Liver (tissue), 7 donors: ENCODE measurements at regions not wholly inside any gene's neighbourhood (a gene's known extent, or its start where the extent isn't known, plus 50 kb on each side); places are given as distances from the start of the nearest gene placed in this dataset.

ENCODE experiments used
- DNase-seq: peaks from one replicate; pipeline ENCODE4 v3.0.0-alpha.2; 2017; ENCODE audit warnings: low spot score
- H3K27ac ChIP-seq, 2 donors: one replicate each; pipeline ENCODE4 v1.7.0; 2013; ENCODE audit warnings: inconsistent platforms in 2 of 2, low read length in 2 of 2, control low read depth in 1 of 2, low read depth in 1 of 2, mild to moderate bottlenecking in 1 of 2
- H3K27me3 ChIP-seq, 4 donors: one replicate each; pipeline versions ENCODE4 v1.6.1 to v1.7.0; 2013; ENCODE audit warnings: low read length in 3 of 4, inconsistent platforms in 1 of 4, mild to moderate bottlenecking in 1 of 4, moderate library complexity in 1 of 4; ENCODE audit not compliant: control insufficient read depth in 4 of 4, insufficient read depth in 4 of 4
- H3K36me3 ChIP-seq, 4 donors: one replicate each; pipeline versions ENCODE4 v1.6.1 to v1.7.0; 2013; ENCODE audit warnings: low read length in 3 of 4, mild to moderate bottlenecking in 3 of 4, low read depth in 1 of 4, moderate library complexity in 1 of 4; ENCODE audit not compliant: control insufficient read depth in 4 of 4, insufficient read depth in 3 of 4
- H3K4me1 ChIP-seq, 4 donors: one replicate each; pipeline versions ENCODE4 v1.6.1 to v1.7.0; 2013; ENCODE audit warnings: low read length in 3 of 4, mild to moderate bottlenecking in 3 of 4, moderate library complexity in 1 of 4; ENCODE audit not compliant: control insufficient read depth in 4 of 4, insufficient read depth in 4 of 4
- H3K4me3 ChIP-seq, 3 donors: one replicate each; pipeline versions ENCODE4 v1.6.1 to v1.7.0; 2013; ENCODE audit warnings: low read length in 3 of 3, control low read depth in 1 of 3, low read depth in 1 of 3, mild to moderate bottlenecking in 1 of 3
- H3K9ac ChIP-seq, 2 donors: one replicate each; pipeline ENCODE4 v1.7.0; 2013; ENCODE audit warnings: low read length in 2 of 2, mild to moderate bottlenecking in 2 of 2, moderate library complexity in 2 of 2, control low read depth in 1 of 2, low read depth in 1 of 2
- H3K9me3 ChIP-seq, 4 donors: one replicate each; pipeline versions ENCODE4 v1.6.1 to v1.7.0; 2013; ENCODE audit warnings: low read length in 3 of 4; ENCODE audit not compliant: control insufficient read depth in 4 of 4
- ATF3 ChIP-seq: IDR thresholded peaks from 2 replicates; pipeline ENCODE4 v1.6.1; 2016; ENCODE audit warnings: antibody characterized with exemption
- EGR1 ChIP-seq, 2 donors: IDR thresholded peaks; 2 replicates each; pipeline ENCODE4 v1.6.1; 2016 to 2018; ENCODE audit warnings: antibody characterized with exemption in 2 of 2, low read depth in 2 of 2
- FOXA1 ChIP-seq: IDR thresholded peaks from 2 replicates; pipeline ENCODE4 v1.6.1; 2016; ENCODE audit warnings: antibody characterized with exemption
- GABPA ChIP-seq, 2 donors: IDR thresholded peaks in 1 of 2; conservative IDR thresholded peaks in 1 of 2; 2 replicates each; pipeline ENCODE4 v1.6.1; 2016; ENCODE audit warnings: antibody characterized with exemption in 2 of 2, mild to moderate bottlenecking in 1 of 2, moderate library complexity in 1 of 2
- HNF4A ChIP-seq, 2 donors: conservative IDR thresholded peaks; 2 replicates each; pipeline ENCODE4 v1.6.1; 2016; ENCODE audit warnings: antibody characterized with exemption in 2 of 2, mild to moderate bottlenecking in 2 of 2
- HNF4G ChIP-seq: IDR thresholded peaks from 2 replicates; pipeline ENCODE4 v1.6.1; 2016; ENCODE audit warnings: antibody characterized with exemption
- JUND ChIP-seq, 2 donors: IDR thresholded peaks; 2 replicates each; pipeline ENCODE4 v1.6.1; 2016; ENCODE audit warnings: antibody characterized with exemption in 2 of 2
- MAX ChIP-seq: IDR thresholded peaks from 2 replicates; pipeline ENCODE4 v1.6.1; 2016; ENCODE audit warnings: antibody characterized with exemption
- NR2F2 ChIP-seq: IDR thresholded peaks from 2 replicates; pipeline ENCODE4 v1.6.1; 2016; ENCODE audit warnings: antibody characterized with exemption
- RAD21 ChIP-seq, 2 donors: IDR thresholded peaks; 2 replicates each; pipeline ENCODE4 v1.6.1; 2016; ENCODE audit warnings: antibody characterized with exemption in 2 of 2, mild to moderate bottlenecking in 2 of 2
- RXRA ChIP-seq, 2 donors: IDR thresholded peaks; 2 replicates each; pipeline ENCODE4 v1.6.1; 2017 to 2018; ENCODE audit warnings: antibody characterized with exemption in 2 of 2, mild to moderate bottlenecking in 1 of 2
- SP1 ChIP-seq: IDR thresholded peaks from 2 replicates; pipeline ENCODE4 v1.6.1; 2018; ENCODE audit warnings: antibody characterized with exemption, mild to moderate bottlenecking
- TAF1 ChIP-seq: conservative IDR thresholded peaks from 2 replicates; pipeline ENCODE4 v1.6.1; 2016; ENCODE audit warnings: antibody characterized with exemption, mild to moderate bottlenecking
- YY1 ChIP-seq: IDR thresholded peaks from 2 replicates; pipeline ENCODE4 v1.6.1; 2016; ENCODE audit warnings: antibody characterized with exemption, mild to moderate bottlenecking
- TF ChIP-seq, protein P1 (sequence below): fragments of 150-350 bp; IDR thresholded peaks from 2 replicates; pipeline ENCODE4 v1.5.1; 2017; ENCODE audit warnings: improper control_type of control experiment, low read depth, low read length; ENCODE audit not compliant: missing input control
- TF ChIP-seq, protein P2 (sequence below): IDR thresholded peaks from 2 replicates; pipeline ENCODE4 v1.6.1; 2016; ENCODE audit warnings: antibody characterized with exemption
- TF ChIP-seq, protein P3 (sequence below): IDR thresholded peaks from 2 replicates; pipeline ENCODE4 v1.6.1; 2016; ENCODE audit warnings: antibody characterized with exemption, mild to moderate bottlenecking
- donor health status: healthy.
- donor health status: healthy.
- donor health status: healthy.
- donor health status: healthy.

- TF ChIP-seq MAX, result no peak
Measured at GRCh38 chr9:31005086-31005665, 1379.3 kb upstream of the ACO1 start (continued).

- TF ChIP-seq RXRA (IDR thresholded peaks at IDR 0.05) (no peak), JUND (IDR thresholded peaks at IDR 0.05) (no peak), NR2F2 (no peak), GABPA (IDR thresholded peaks at IDR 0.05 in 1 of 2, conservative IDR thresholded peaks at IDR 0.05 in 1 of 2) (no peak), YY1 (no peak), EGR1 (IDR thresholded peaks at IDR 0.05; ENCODE audit: low read depth in 2 of 2) (no peak), RAD21 (IDR thresholded peaks at IDR 0.05) (no peak), FOXA1 (no peak), SP1 (no peak), ATF3 (no peak), HNF4A (conservative IDR thresholded peaks at IDR 0.05) (no peak), MAX (no peak), HNF4G (no peak), TAF1 (no peak)
- TF ChIP-seq, protein P1, sequence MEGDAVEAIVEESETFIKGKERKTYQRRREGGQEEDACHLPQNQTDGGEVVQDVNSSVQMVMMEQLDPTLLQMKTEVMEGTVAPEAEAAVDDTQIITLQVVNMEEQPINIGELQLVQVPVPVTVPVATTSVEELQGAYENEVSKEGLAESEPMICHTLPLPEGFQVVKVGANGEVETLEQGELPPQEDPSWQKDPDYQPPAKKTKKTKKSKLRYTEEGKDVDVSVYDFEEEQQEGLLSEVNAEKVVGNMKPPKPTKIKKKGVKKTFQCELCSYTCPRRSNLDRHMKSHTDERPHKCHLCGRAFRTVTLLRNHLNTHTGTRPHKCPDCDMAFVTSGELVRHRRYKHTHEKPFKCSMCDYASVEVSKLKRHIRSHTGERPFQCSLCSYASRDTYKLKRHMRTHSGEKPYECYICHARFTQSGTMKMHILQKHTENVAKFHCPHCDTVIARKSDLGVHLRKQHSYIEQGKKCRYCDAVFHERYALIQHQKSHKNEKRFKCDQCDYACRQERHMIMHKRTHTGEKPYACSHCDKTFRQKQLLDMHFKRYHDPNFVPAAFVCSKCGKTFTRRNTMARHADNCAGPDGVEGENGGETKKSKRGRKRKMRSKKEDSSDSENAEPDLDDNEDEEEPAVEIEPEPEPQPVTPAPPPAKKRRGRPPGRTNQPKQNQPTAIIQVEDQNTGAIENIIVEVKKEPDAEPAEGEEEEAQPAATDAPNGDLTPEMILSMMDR, result no peak
- TF ChIP-seq, protein P2, sequence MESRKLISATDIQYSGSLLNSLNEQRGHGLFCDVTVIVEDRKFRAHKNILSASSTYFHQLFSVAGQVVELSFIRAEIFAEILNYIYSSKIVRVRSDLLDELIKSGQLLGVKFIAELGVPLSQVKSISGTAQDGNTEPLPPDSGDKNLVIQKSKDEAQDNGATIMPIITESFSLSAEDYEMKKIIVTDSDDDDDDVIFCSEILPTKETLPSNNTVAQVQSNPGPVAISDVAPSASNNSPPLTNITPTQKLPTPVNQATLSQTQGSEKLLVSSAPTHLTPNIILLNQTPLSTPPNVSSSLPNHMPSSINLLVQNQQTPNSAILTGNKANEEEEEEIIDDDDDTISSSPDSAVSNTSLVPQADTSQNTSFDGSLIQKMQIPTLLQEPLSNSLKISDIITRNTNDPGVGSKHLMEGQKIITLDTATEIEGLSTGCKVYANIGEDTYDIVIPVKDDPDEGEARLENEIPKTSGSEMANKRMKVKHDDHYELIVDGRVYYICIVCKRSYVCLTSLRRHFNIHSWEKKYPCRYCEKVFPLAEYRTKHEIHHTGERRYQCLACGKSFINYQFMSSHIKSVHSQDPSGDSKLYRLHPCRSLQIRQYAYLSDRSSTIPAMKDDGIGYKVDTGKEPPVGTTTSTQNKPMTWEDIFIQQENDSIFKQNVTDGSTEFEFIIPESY, result no peak
- TF ChIP-seq, protein P3, sequence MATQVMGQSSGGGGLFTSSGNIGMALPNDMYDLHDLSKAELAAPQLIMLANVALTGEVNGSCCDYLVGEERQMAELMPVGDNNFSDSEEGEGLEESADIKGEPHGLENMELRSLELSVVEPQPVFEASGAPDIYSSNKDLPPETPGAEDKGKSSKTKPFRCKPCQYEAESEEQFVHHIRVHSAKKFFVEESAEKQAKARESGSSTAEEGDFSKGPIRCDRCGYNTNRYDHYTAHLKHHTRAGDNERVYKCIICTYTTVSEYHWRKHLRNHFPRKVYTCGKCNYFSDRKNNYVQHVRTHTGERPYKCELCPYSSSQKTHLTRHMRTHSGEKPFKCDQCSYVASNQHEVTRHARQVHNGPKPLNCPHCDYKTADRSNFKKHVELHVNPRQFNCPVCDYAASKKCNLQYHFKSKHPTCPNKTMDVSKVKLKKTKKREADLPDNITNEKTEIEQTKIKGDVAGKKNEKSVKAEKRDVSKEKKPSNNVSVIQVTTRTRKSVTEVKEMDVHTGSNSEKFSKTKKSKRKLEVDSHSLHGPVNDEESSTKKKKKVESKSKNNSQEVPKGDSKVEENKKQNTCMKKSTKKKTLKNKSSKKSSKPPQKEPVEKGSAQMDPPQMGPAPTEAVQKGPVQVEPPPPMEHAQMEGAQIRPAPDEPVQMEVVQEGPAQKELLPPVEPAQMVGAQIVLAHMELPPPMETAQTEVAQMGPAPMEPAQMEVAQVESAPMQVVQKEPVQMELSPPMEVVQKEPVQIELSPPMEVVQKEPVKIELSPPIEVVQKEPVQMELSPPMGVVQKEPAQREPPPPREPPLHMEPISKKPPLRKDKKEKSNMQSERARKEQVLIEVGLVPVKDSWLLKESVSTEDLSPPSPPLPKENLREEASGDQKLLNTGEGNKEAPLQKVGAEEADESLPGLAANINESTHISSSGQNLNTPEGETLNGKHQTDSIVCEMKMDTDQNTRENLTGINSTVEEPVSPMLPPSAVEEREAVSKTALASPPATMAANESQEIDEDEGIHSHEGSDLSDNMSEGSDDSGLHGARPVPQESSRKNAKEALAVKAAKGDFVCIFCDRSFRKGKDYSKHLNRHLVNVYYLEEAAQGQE, result no peak
- no peak overlapping the region for H3K4me3 ChIP-seq
- H3K36me3 ChIP-seq, result no peaks in the 10 kb centered on the region
- DNase-seq, result no peak
- no peaks in the 10 kb centered on the region for H3K27me3 ChIP-seq
- H3K4me1 ChIP-seq, result no peaks in the 10 kb centered on the region
- no peak overlapping the region for H3K9ac ChIP-seq
- H3K9me3 ChIP-seq, result peaks cover 0 to 2% (median 0%) of the 10 kb centered on the region in 4 donors
- no peak overlapping the region for H3K27ac ChIP-seq
Measured at GRCh38 chr9:31013371-31013770, 1371.1 kb upstream of the ACO1 start.
